GM18507 (cell line): ENCODE measurements at regions not wholly inside any gene's neighbourhood (a gene's known extent, or its start where the extent isn't known, plus 50 kb on each side); places are given as distances from the start of the nearest gene placed in this dataset.
"Not testable (repeated sequence)": the region's sequence is repeated elsewhere in the genome, so short reads cannot be mapped to it uniquely, and the experiment has no call there.

ENCODE experiments used
- DNase-seq: peaks from one replicate; pipeline ENCODE4 v3.0.0; 2011; ENCODE audit warnings: low read depth; ENCODE audit not compliant: insufficient read length; ENCODE audit errors: extremely low spot score
- FAIRE-seq: peaks from 2 replicates; lab custom pipeline; 2011; peaks lifted over from hg19 to GRCh38; lab: Jason Lieb, UNC

DNA sequence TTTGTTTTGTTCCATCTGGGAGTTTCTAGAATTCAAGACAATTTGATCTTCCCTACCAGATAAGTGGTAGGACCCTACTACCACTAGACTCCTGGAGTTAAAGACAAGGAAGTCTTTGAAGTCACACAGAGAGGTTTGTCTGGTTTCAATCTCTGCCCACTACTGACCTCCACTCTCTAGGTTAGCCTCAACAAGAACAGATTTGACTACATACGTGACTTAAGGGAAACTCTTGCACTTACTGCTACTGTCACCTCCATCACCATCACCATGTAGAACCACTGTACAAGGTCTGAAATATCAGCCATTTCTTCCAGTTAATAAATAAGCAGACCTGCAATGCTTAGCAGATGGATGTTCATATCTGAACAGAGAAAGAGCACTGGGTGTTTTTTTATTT, 148.3 kb upstream of the ARHGEF26 start:
- DNase-seq (no peak), FAIRE-seq (peak; percentile 66)

DNA sequence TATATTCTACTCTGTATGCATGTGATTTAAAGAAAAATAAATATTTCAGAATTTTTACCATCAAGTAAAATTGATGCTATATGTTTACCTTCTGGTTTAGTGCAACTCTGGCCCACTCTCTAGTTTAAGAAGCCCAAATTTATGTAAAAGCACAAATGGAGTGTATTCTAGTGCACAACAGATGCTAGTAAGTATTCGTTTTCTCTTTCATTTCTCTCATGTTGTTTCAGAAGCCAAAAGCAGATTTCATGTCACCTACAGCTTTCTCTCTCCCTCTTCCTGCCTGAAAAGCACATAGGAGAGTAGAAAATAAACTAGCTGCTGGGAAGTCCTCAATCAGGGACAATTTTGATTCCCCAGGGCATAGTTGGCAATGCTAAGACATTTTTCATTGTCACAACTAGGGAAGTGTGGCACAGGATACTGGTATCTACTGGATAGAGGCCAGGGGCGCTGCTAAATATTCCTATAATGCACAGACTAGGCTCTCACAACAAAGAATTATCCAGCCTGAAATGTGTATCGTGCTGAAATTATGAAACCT, 147.4 kb upstream of the ARHGEF26 start:
- no peak for DNase-seq
- FAIRE-seq = peak; percentile 85

DNA sequence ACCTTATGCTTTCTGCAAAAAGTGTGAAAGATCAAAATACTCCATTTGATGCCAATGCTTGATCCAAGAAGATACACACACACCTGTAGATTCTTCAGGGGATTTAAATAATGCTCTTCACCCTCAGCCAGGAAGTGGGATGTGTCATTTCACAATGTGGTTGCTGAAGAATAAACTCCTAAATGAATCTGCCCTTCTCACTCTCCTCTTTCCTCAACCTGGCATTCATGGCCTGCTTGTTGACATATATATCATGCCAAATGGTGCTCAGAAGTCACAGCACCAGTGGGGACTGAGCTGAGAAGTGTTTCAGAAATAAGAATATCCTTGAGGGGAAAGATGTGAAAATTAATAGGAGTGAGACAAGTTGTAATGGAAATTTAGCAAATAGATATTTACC, 146.6 kb upstream of the ARHGEF26 start:
- no peak for DNase-seq
- FAIRE-seq = no peak

- FAIRE-seq (no peak), DNase-seq (no peak)
These were observed 144.2 kb upstream of the ARHGEF26 start for GRCh38 chr3:153976891-153977554.

DNA sequence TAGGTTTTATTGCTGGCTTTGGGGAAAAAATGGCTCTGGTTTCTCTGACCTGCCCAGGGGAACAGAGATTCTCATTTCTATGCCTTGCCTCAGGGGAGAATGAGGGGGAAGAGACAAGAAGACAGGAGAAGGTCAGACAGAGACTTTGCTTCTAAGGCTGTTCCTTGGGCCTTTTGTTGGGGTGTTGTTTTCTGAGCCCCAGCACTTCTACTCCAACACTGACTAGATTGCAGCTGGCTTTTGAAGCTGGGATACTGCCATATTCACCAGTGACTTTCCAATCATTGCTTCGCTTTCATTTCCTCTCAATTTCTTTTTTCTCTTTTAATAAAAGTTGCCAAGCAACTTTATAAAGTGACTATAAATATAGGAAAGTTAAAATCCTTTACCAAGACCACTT, 143.2 kb upstream of the ARHGEF26 start:
- FAIRE-seq = no peak
- DNase-seq = no peak

- FAIRE-seq (no peak), DNase-seq (no peak)
These were observed 141.6 kb upstream of the ARHGEF26 start for GRCh38 chr3:153979418-153980251.

- FAIRE-seq (no peak), DNase-seq (no peak)
These were observed 141.0 kb upstream of the ARHGEF26 start for GRCh38 chr3:153980252-153980590.

DNA sequence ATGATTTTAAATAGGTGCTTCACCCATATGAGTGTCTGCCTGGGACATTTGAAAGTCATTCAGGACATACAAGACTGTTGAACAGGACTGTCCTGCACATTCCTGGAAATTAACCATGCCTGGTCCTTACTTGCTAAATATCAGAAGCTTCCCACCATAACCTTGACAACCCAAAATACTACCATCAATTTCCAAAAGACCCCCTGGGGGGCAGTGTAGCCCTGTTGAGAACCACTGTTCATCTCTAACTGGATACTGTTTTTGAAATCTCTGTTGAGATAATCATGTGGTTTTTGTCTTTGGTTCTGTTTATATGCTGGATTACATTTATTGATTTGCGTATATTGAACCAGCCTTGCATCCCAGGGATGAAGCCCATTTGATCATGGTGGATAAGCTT, 123.8 kb upstream of the ARHGEF26 start:
- DNase-seq, FAIRE-seq: not testable (repeated sequence)

- no peak for FAIRE-seq
- DNase-seq = no peak
These were observed 117.5 kb upstream of the ARHGEF26 start for GRCh38 chr3:154003649-154004048.

GRCh38 chr3:154011036-154011435, 110.2 kb upstream of the ARHGEF26 start:
- FAIRE-seq (no peak), DNase-seq (no peak)

DNA sequence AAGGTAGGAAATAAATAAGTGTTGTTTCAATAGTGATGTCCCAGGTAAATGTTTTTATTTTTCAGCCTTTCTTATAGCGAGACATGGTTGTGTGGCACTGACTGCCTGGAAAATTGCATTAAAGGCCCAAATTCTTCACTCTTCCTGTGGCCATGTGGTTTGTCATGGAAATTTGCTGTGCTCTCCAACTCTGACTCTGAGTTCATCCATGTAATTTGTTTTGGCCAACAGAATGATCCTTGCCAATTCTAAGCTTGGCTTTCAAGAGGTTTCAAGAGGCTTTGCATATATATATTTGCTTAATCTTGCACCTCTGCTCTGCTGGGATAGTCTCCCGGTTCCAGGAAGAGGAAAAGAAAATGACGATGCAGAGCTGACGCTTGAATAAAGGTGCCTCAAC, 107.5 kb upstream of the ARHGEF26 start:
- DNase-seq = no peak
- no peak for FAIRE-seq

- FAIRE-seq = no peak
- DNase-seq = no peak
These were observed 105.9 kb upstream of the ARHGEF26 start for GRCh38 chr3:154015307-154015706.

- peak; percentile 83 for FAIRE-seq
- DNase-seq = no peak
These were observed 103.0 kb upstream of the ARHGEF26 start for GRCh38 chr3:154018100-154018696.

DNA sequence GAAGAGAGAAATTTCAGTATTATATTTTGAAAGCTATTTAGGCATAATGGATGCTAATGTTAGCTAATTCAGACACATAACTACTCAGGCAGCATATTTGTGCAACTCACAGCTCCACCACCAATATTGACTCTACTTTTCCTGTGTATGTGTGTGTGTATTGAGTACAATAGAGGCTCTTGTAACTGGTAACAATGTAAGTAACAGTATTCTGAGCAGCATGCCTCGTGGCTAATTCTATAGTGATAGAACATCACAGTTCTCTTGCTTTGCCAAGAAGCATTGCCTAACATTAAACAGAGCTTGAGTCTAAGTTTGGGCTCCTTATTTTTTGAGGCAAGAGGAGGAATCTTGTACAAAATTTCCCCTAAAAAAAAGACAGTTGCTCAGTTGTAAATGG, 98.6 kb upstream of the ARHGEF26 start:
- DNase-seq = no peak
- no peak for FAIRE-seq

GRCh38 chr3:154023148-154023547, 98.0 kb upstream of the ARHGEF26 start:
- DNase-seq (no peak), FAIRE-seq (no peak)

DNA sequence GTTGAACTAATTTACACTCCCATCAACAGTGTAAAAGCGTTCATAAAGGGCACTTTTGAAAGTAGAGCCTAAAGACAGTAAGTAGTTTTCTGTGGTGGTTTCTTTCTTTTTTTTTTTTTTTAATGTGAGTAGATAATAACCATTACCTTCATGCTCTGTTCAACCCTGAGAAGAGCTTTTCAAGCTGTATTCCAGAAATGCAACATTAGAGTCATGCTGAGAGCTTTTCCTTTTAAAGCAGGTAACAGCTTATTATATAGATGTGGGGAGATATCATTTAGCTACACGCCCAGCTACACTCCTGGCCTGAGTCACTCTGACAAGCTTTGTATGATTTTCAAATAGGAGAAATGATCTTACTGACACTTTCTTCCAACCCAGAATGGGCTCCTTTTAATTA, 96.2 kb upstream of the ARHGEF26 start:
- DNase-seq = no peak
- FAIRE-seq = no peak

GRCh38 chr3:154029926-154030325, 91.3 kb upstream of the ARHGEF26 start:
- FAIRE-seq (no peak), DNase-seq (no peak)

DNA sequence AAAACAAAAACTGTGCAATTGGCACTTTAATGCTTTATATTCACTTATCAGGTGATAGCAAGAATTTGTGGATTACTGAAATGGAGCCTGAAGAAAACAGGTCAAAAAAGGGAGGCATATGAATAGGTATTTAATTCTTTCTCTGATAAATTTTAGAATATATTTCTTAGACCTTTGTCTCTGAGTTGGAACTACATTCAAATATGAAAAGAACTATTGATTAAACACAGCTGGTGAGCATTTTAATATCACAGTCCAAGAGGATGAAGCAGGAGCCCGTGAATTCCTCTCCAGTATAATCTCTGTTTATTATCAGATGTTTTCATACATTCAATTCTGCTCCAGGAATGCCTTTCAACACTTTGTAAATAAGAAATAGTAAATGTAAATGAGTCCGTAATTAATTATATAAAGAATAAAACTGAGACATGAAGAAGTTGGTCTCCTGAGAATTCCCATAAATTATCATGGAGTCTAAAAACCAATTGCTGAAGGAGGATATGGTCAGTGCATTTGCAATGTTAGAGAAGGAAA, 86.3 kb upstream of the ARHGEF26 start:
- no peak for DNase-seq
- no peak for FAIRE-seq

- no peak for DNase-seq
These were observed 80.9 kb upstream of the ARHGEF26 start for GRCh38 chr3:154040283-154040682.

GRCh38 chr3:154044671-154045070, 76.5 kb upstream of the ARHGEF26 start:
- no peak for FAIRE-seq

More at GRCh38 chr3:154040283-154040682, 80.9 kb upstream of the ARHGEF26 start:
- no peak for FAIRE-seq

More at GRCh38 chr3:154044671-154045070, 76.5 kb upstream of the ARHGEF26 start:
- no peak for DNase-seq
